WTC11 (cell line): ENCODE measurements at regions not wholly inside any gene's neighbourhood (a gene's known extent, or its start where the extent isn't known, plus 50 kb on each side); places are given as distances from the start of the nearest gene placed in this dataset.

Source experiments
- ATAC-seq: fragments of 200-7000 bp; cut with Tn5 transposase; 2 replicates; pipeline ENCODE4 v1.10.0; 2021; ENCODE audit warnings: mild to moderate bottlenecking, moderate library complexity
- CTCF ChIA-PET: fragments of 300-600 bp; sonication (Branson Sonifier 250); formaldehyde crosslinking; loops from one replicate; lab custom pipeline; 2021; ENCODE audit warnings: antibody characterized with exemption; lab: Charles Lee
- POLR2A ChIA-PET: fragments of 350-600 bp; sonication (Branson Sonifier 250); formaldehyde crosslinking; loops from one replicate; lab custom pipeline; 2021; ENCODE audit warnings: antibody characterized with exemption; lab: Charles Lee
- DNase-seq: peaks from one replicate; pipeline ENCODE4 v3.0.0; 2021; ENCODE audit warnings: low spot score
- H3K27ac Mint-ChIP-seq: 2 replicates; pipeline ENCODE4 v1.8.0; 2021; ENCODE audit warnings: mixed read lengths
- H3K27me3 Mint-ChIP-seq: 2 replicates; pipeline ENCODE4 v1.8.0; 2021; ENCODE audit warnings: low read depth, mild to moderate bottlenecking, moderate library complexity, mixed read lengths
- H3K36me3 Mint-ChIP-seq: 2 replicates; pipeline ENCODE4 v1.8.0; 2021; ENCODE audit warnings: mixed read lengths
- H3K4me1 Mint-ChIP-seq: 2 replicates; pipeline ENCODE4 v1.8.0; 2022; ENCODE audit warnings: mixed read lengths
- H3K4me3 Mint-ChIP-seq: 2 replicates; pipeline ENCODE4 v1.8.0; 2021; ENCODE audit warnings: mild to moderate bottlenecking, moderate library complexity, mixed read lengths
- H3K9me3 Mint-ChIP-seq: 2 replicates; pipeline ENCODE4 v1.8.0; 2021; ENCODE audit warnings: mixed read lengths
- ATF2 ChIP-seq: sonication (generic); formaldehyde crosslinking; IDR thresholded peaks from 2 replicates; pipeline ENCODE4 v1.8.1; 2022; ENCODE audit warnings: low read depth, missing genetic modification reagents, borderline replicate concordance
- ESRRA ChIP-seq: sonication (generic); formaldehyde crosslinking; IDR thresholded peaks from 2 replicates; pipeline ENCODE4 v1.8.1; 2022; ENCODE audit warnings: mild to moderate bottlenecking, missing genetic modification reagents, borderline replicate concordance
- GTF2I ChIP-seq: fragments of 250-450 bp; sonication (Bioruptor Pico); conservative IDR thresholded peaks from 2 replicates; pipeline ENCODE4 v1.4.0; 2021; ENCODE audit warnings: mild to moderate bottlenecking
- IRF2 ChIP-seq: sonication (generic); formaldehyde crosslinking; IDR thresholded peaks from 2 replicates; pipeline ENCODE4 v1.8.0; 2022; ENCODE audit warnings: low read depth, missing genetic modification reagents, borderline replicate concordance
- MLX ChIP-seq: sonication (generic); formaldehyde crosslinking; IDR thresholded peaks from 2 replicates; pipeline ENCODE4 v1.8.1; 2023; ENCODE audit warnings: mild to moderate bottlenecking, missing genetic modification reagents, moderate library complexity
- MYBL2 ChIP-seq: sonication (generic); formaldehyde crosslinking; IDR thresholded peaks from 2 replicates; pipeline ENCODE4 v1.8.1; 2023; ENCODE audit warnings: mild to moderate bottlenecking, moderate library complexity, missing genetic modification reagents
- PRDM15 ChIP-seq: sonication (generic); formaldehyde crosslinking; IDR thresholded peaks from 2 replicates; pipeline ENCODE4 v1.8.0; 2022; ENCODE audit warnings: missing genetic modification reagents
- RELA ChIP-seq: sonication (generic); formaldehyde crosslinking; IDR thresholded peaks from 2 replicates; pipeline ENCODE4 v1.8.1; 2022; ENCODE audit warnings: missing genetic modification reagents, mild to moderate bottlenecking, borderline replicate concordance
- SMAD3 ChIP-seq: sonication (generic); formaldehyde crosslinking; IDR thresholded peaks from 2 replicates; pipeline ENCODE4 v1.8.0; 2022; ENCODE audit warnings: missing genetic modification reagents, mild to moderate bottlenecking, borderline replicate concordance
- TEAD1 ChIP-seq: sonication (generic); formaldehyde crosslinking; IDR thresholded peaks from 2 replicates; pipeline ENCODE4 v1.8.0; 2022; ENCODE audit warnings: mild to moderate bottlenecking, missing genetic modification reagents
- TEAD4 ChIP-seq: sonication (generic); formaldehyde crosslinking; IDR thresholded peaks from 2 replicates; pipeline ENCODE4 v1.8.0; 2022; ENCODE audit warnings: mild to moderate bottlenecking, missing genetic modification reagents
- USF2 ChIP-seq: sonication (generic); formaldehyde crosslinking; IDR thresholded peaks from 2 replicates; pipeline ENCODE4 v1.8.1; 2023; ENCODE audit warnings: mild to moderate bottlenecking, missing genetic modification reagents, moderate library complexity
- ZNF121 ChIP-seq: sonication (generic); formaldehyde crosslinking; IDR thresholded peaks from 2 replicates; pipeline ENCODE4 v1.8.0; 2023; ENCODE audit warnings: missing genetic modification reagents
- ZNF138 ChIP-seq: sonication (generic); formaldehyde crosslinking; conservative IDR thresholded peaks from 2 replicates; pipeline ENCODE4 v1.8.1; 2022; ENCODE audit warnings: mild to moderate bottlenecking, moderate library complexity, missing genetic modification reagents
- ZNF232 ChIP-seq: sonication (generic); formaldehyde crosslinking; IDR thresholded peaks from 2 replicates; pipeline ENCODE4 v1.8.0; 2022; ENCODE audit warnings: mild to moderate bottlenecking, missing genetic modification reagents
- TF ChIP-seq, protein P1 (sequence below): sonication (generic); formaldehyde crosslinking; IDR thresholded peaks from 2 replicates; pipeline ENCODE4 v1.8.1; 2023; ENCODE audit warnings: mild to moderate bottlenecking, moderate library complexity, missing genetic modification reagents
- TF ChIP-seq, protein P2 (sequence below): sonication (generic); formaldehyde crosslinking; IDR thresholded peaks from 2 replicates; pipeline ENCODE4 v1.8.1; 2022; ENCODE audit warnings: mild to moderate bottlenecking, moderate library complexity, missing genetic modification reagents
- TF ChIP-seq, protein P3 (sequence below): sonication (generic); formaldehyde crosslinking; IDR thresholded peaks from 2 replicates; pipeline ENCODE4 v1.8.1; 2022; ENCODE audit warnings: low read depth, mild to moderate bottlenecking, moderate library complexity, missing genetic modification reagents, borderline replicate concordance
- TF ChIP-seq, protein P4 (sequence below): sonication (generic); formaldehyde crosslinking; IDR thresholded peaks from 2 replicates; pipeline ENCODE4 v1.8.1; 2023; ENCODE audit warnings: mild to moderate bottlenecking, missing genetic modification reagents

- TF ChIP-seq, protein P1, sequence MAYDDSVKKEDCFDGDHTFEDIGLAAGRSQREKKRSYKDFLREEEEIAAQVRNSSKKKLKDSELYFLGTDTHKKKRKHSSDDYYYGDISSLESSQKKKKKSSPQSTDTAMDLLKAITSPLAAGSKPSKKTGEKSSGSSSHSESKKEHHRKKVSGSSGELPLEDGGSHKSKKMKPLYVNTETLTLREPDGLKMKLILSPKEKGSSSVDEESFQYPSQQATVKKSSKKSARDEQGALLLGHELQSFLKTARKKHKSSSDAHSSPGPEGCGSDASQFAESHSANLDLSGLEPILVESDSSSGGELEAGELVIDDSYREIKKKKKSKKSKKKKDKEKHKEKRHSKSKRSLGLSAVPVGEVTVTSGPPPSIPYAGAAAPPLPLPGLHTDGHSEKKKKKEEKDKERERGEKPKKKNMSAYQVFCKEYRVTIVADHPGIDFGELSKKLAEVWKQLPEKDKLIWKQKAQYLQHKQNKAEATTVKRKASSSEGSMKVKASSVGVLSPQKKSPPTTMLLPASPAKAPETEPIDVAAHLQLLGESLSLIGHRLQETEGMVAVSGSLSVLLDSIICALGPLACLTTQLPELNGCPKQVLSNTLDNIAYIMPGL (CRISPR knock-in tag) = no peak
- TF ChIP-seq SMAD3 (CRISPR knock-in tag) (no peak), PRDM15 (CRISPR knock-in tag) (no peak), ATF2 (CRISPR knock-in tag) (no peak), MYBL2 (no peak), GTF2I (no peak)
- TF ChIP-seq, protein P2, sequence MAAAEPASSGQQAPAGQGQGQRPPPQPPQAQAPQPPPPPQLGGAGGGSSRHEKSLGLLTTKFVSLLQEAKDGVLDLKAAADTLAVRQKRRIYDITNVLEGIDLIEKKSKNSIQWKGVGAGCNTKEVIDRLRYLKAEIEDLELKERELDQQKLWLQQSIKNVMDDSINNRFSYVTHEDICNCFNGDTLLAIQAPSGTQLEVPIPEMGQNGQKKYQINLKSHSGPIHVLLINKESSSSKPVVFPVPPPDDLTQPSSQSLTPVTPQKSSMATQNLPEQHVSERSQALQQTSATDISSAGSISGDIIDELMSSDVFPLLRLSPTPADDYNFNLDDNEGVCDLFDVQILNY (CRISPR knock-in tag) = no peak
Observed at GRCh38 chr14:101133068-101133467, 229.5 kb upstream of the RTL1 start (continued).

GRCh38 chr14:101134161-101134631 is 230.7 kb upstream of the RTL1 start:
- Mint-ChIP-seq H3K4me1 (no peaks in the 10 kb centered on the region; the same call in 1 of the 2 replicates), H3K9me3 (peaks cover 8% of the 10 kb centered on the region), H3K4me3 (no peak overlapping the region), H3K36me3 (no peaks in the 10 kb centered on the region), H3K27me3 (no peaks in the 10 kb centered on the region), H3K27ac (no peak overlapping the region)
- TF ChIP-seq, protein P3, sequence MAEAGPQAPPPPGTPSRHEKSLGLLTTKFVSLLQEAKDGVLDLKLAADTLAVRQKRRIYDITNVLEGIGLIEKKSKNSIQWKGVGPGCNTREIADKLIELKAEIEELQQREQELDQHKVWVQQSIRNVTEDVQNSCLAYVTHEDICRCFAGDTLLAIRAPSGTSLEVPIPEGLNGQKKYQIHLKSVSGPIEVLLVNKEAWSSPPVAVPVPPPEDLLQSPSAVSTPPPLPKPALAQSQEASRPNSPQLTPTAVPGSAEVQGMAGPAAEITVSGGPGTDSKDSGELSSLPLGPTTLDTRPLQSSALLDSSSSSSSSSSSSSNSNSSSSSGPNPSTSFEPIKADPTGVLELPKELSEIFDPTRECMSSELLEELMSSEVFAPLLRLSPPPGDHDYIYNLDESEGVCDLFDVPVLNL (CRISPR knock-in tag) = no peak
- POLR2A ChIA-PET = no interaction called here
- ATAC-seq (no peak), DNase-seq (no peak)
- CTCF ChIA-PET = no interaction called here

DNA sequence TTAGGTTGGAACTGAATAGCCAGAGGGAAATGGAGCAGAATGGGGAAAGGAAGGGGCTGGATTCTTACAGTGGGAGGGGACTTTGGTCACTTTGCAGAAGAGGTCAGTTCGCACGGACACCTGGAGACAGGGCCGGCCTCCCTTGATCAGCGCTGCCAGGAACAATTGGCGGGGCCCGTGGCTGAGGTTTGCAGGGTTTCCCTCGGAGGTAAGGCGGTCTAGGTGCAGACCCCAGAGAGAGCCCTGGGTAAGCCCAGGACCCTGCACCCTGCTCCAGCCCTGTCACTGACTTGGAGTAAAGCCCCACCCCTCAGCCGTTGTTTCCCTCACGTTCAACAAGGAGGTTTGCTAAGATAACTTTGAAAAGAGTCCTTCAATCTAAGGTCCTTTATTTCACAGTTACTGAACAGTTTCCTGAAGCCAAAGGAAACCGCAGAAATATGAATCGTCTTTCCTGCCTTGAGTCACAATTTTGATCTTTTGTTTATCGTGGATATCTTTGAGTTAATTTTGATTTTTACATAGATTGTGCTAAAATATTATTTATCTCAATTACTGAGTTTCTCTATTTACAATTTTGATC is 231.4 kb upstream of the RTL1 start:
- Mint-ChIP-seq H3K27ac (no peak overlapping the region), H3K27me3 (no peaks in the 10 kb centered on the region), H3K36me3 (no peaks in the 10 kb centered on the region), H3K4me3 (no peak overlapping the region), H3K9me3 (peaks cover 9% of the 10 kb centered on the region), H3K4me1 (no peaks in the 10 kb centered on the region)
- ATAC-seq (no peak), DNase-seq (no peak)
- ChIA-PET POLR2A (no interaction called here), CTCF (no interaction called here)
- TF ChIP-seq MLX (CRISPR knock-in tag) (no peak), ZNF138 (no peak), TEAD4 (CRISPR knock-in tag) (no peak), TEAD1 (CRISPR knock-in tag) (no peak), USF2 (CRISPR knock-in tag) (no peak), IRF2 (no peak), RELA (CRISPR knock-in tag) (no peak), ZNF232 (CRISPR knock-in tag) (no peak), ESRRA (CRISPR knock-in tag) (no peak), ZNF121 (CRISPR knock-in tag) (no peak)
- TF ChIP-seq, protein P4, sequence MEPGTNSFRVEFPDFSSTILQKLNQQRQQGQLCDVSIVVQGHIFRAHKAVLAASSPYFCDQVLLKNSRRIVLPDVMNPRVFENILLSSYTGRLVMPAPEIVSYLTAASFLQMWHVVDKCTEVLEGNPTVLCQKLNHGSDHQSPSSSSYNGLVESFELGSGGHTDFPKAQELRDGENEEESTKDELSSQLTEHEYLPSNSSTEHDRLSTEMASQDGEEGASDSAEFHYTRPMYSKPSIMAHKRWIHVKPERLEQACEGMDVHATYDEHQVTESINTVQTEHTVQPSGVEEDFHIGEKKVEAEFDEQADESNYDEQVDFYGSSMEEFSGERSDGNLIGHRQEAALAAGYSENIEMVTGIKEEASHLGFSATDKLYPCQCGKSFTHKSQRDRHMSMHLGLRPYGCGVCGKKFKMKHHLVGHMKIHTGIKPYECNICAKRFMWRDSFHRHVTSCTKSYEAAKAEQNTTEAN = no peak
